GM23338 (cell line): ENCODE measurements at regions not wholly inside any gene's neighbourhood (a gene's known extent, or its start where the extent isn't known, plus 50 kb on each side); places are given as distances from the start of the nearest gene placed in this dataset.

Source experiments
- ATAC-seq: fragments of 200-7000 bp; cut with Tn5 transposase; 3 replicates; pipeline ENCODE4 v1.9.1; 2020
- DNase-seq: peaks from one replicate; pipeline ENCODE4 v3.0.0-alpha.2; 2015; ENCODE audit warnings: low spot score
- H2AFZ ChIP-seq: fragments of 200-600 bp; sonication (generic); 2 replicates; pipeline ENCODE4 v1.8.0; 2016; ENCODE audit warnings: antibody characterized with exemption, mild to moderate bottlenecking, moderate library complexity
- H3F3A ChIP-seq: fragments of 200-600 bp; sonication (generic); replicated peaks from 2 replicates; pipeline ENCODE4 v1.8.0; 2017; ENCODE audit warnings: antibody characterized with exemption, mixed run types, low read depth
- H3K27ac ChIP-seq: fragments of 200-600 bp; sonication (generic); 2 replicates; pipeline ENCODE4 v1.6.1; 2016; ENCODE audit warnings: low read depth
- H3K27me3 ChIP-seq: fragments of 200-600 bp; sonication (generic); 2 replicates; pipeline ENCODE4 v1.8.0; 2016; ENCODE audit warnings: mild to moderate bottlenecking, mixed run types, moderate library complexity; ENCODE audit not compliant: insufficient read depth
- H3K36me3 ChIP-seq: fragments of 200-600 bp; sonication (generic); 2 replicates; pipeline ENCODE4 v1.8.0; 2016; ENCODE audit warnings: mild to moderate bottlenecking; ENCODE audit not compliant: insufficient read depth
- H3K4me1 ChIP-seq: fragments of 200-600 bp; sonication (generic); 2 replicates; pipeline ENCODE4 v1.8.0; 2016; ENCODE audit warnings: mild to moderate bottlenecking, moderate library complexity; ENCODE audit not compliant: insufficient read depth
- H3K4me2 ChIP-seq: fragments of 200-600 bp; sonication (generic); 2 replicates; pipeline ENCODE4 v1.7.1; 2017; ENCODE audit warnings: mixed run types
- H3K4me3 ChIP-seq: fragments of 200-600 bp; sonication (generic); 2 replicates; pipeline ENCODE4 v1.6.1; 2016; ENCODE audit warnings: mixed run types
- H3K79me2 ChIP-seq: fragments of 200-600 bp; sonication (generic); replicated peaks from 2 replicates; pipeline ENCODE4 v1.8.0; 2017; ENCODE audit warnings: mild to moderate bottlenecking; ENCODE audit not compliant: insufficient read depth
- H3K9me2 ChIP-seq: fragments of 200-600 bp; sonication (generic); 2 replicates; pipeline ENCODE4 v1.8.0; 2017; ENCODE audit not compliant: insufficient read depth
- H4K20me1 ChIP-seq: fragments of 200-600 bp; sonication (generic); replicated peaks from 2 replicates; pipeline ENCODE4 v1.8.0; 2017; ENCODE audit warnings: mild to moderate bottlenecking; ENCODE audit not compliant: insufficient read depth
- H3K27ac Mint-ChIP-seq: 2 replicates; pipeline ENCODE4 v1.8.0; 2020; ENCODE audit warnings: inconsistent platforms, mild to moderate bottlenecking, moderate library complexity, mixed read lengths
- H3K27me3 Mint-ChIP-seq: 3 replicates; pipeline ENCODE4 v1.8.0; 2022; ENCODE audit warnings: low read depth, mild to moderate bottlenecking, moderate library complexity, mixed read lengths, inconsistent platforms; ENCODE audit not compliant: insufficient read depth, poor library complexity
- H3K36me3 Mint-ChIP-seq: 3 replicates; pipeline ENCODE4 v1.8.0; 2021; ENCODE audit warnings: low read depth, mild to moderate bottlenecking, inconsistent platforms, moderate library complexity, mixed read lengths
- H3K4me1 Mint-ChIP-seq: 3 replicates; pipeline ENCODE4 v1.8.0; 2020; ENCODE audit warnings: mild to moderate bottlenecking, inconsistent platforms, mixed read lengths
- H3K4me3 Mint-ChIP-seq: 3 replicates; pipeline ENCODE4 v1.8.0; 2021; ENCODE audit warnings: moderate library complexity, mild to moderate bottlenecking, inconsistent platforms, mixed read lengths
- H3K9me3 Mint-ChIP-seq: 3 replicates; pipeline ENCODE4 v1.8.0; 2020; ENCODE audit warnings: moderate library complexity, mild to moderate bottlenecking, inconsistent platforms, mixed read lengths
- CREB1 ChIP-seq: fragments of 250-450 bp; sonication (Bioruptor Pico); IDR thresholded peaks from 2 replicates; pipeline ENCODE4 v1.5.0; 2020; ENCODE audit warnings: low read depth, mild to moderate bottlenecking, moderate library complexity
- CTCF ChIP-seq, 2 experiments: fragments of 200-600 bp in 1 of 2; sonication (generic) in 1 of 2; conservative IDR thresholded peaks; 2 replicates each; pipeline versions ENCODE4 v1.5.1 to v1.6.1; 2016 to 2017; ENCODE audit warnings: antibody characterized with exemption in 2 of 2, low read depth in 2 of 2, mild to moderate bottlenecking in 2 of 2, moderate library complexity in 1 of 2
- ETS1 ChIP-seq: IDR thresholded peaks from 2 replicates; pipeline ENCODE4 v1.6.1; 2016; ENCODE audit warnings: antibody characterized with exemption
- EZH2 ChIP-seq: fragments of 200-600 bp; sonication (generic); IDR thresholded peaks from one replicate; pipeline ENCODE4 v1.8.0; 2017; ENCODE audit warnings: antibody characterized with exemption, mild to moderate bottlenecking, low read depth; ENCODE audit not compliant: unreplicated experiment
- EZH2phosphoT487 ChIP-seq: fragments of 200-600 bp; sonication (generic); IDR thresholded peaks from one replicate; pipeline ENCODE4 v1.8.1; 2018; ENCODE audit warnings: antibody characterized with exemption; ENCODE audit not compliant: unreplicated experiment
- JUNB ChIP-seq: IDR thresholded peaks from one replicate; pipeline ENCODE4 v1.6.1; 2016; ENCODE audit warnings: antibody characterized with exemption; ENCODE audit not compliant: unreplicated experiment
- NANOG ChIP-seq: IDR thresholded peaks from 2 replicates; pipeline ENCODE4 v1.6.1; 2016; ENCODE audit warnings: antibody characterized with exemption, borderline replicate concordance
- POLR2AphosphoS5 ChIP-seq: IDR thresholded peaks from 2 replicates; pipeline ENCODE4 v1.6.1; 2016; ENCODE audit warnings: antibody characterized with exemption, low read depth
- REST ChIP-seq: IDR thresholded peaks from one replicate; pipeline ENCODE4 v1.6.1; 2018; ENCODE audit warnings: antibody characterized with exemption; ENCODE audit not compliant: unreplicated experiment
- STAT1 ChIP-seq: IDR thresholded peaks from one replicate; pipeline ENCODE4 v1.6.1; 2016; ENCODE audit warnings: antibody characterized with exemption; ENCODE audit not compliant: unreplicated experiment
- ZNF114 ChIP-seq: fragments of 250-450 bp; sonication (Bioruptor Pico); IDR thresholded peaks from 2 replicates; pipeline ENCODE4 v1.5.0; 2020; ENCODE audit warnings: mild to moderate bottlenecking, moderate library complexity
- ZNF331 ChIP-seq: fragments of 250-450 bp; sonication (Bioruptor Pico); IDR thresholded peaks from 2 replicates; pipeline ENCODE4 v1.5.0; 2020; ENCODE audit warnings: low read depth, mild to moderate bottlenecking, moderate library complexity
- TF ChIP-seq, protein P1 (sequence below): fragments of 250-450 bp; sonication (Bioruptor Pico); IDR thresholded peaks from 2 replicates; pipeline ENCODE4 v1.5.0; 2020; ENCODE audit warnings: mild to moderate bottlenecking, moderate library complexity

DNA sequence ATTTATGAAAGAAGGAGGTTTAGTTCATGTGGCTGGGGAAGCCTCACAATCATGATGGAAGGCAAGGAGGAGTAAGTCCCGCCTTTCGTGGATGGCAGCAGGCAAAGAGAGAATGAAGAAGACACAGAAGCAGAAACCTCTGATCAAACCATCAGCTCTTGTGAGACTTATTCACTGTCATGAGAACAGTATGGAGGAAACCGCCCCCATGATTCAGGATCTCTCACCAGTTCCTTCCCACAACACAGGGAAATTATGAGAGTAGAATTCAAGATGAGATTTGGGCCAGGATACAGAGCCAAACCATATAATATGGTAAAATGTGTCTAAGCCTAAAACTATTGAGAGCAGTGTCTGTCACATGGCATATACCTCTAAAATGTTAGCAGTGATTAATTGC, 503.8 kb upstream of the CCDC179 start:
- no peaks in the 10 kb centered on the region for H3K36me3 ChIP-seq
- H3K4me3 ChIP-seq, result no peak overlapping the region
- H2AFZ ChIP-seq, result no peak overlapping the region
- Mint-ChIP-seq H3K9me3 (peaks cover 6% of the 10 kb centered on the region; the same call in 2 of the 3 replicates), H3K4me3 (no peak overlapping the region), H3K36me3 (peaks cover 6% of the 10 kb centered on the region; the same call in 2 of the 3 replicates), H3K27me3 (no peaks in the 10 kb centered on the region), H3K27ac (no peak overlapping the region), H3K4me1 (peaks cover 9% of the 10 kb centered on the region; the same call in 2 of the 3 replicates)
- H3K79me2 ChIP-seq, result no peaks in the 10 kb centered on the region
- TF ChIP-seq ETS1, result no peak
- TF ChIP-seq, protein P1, sequence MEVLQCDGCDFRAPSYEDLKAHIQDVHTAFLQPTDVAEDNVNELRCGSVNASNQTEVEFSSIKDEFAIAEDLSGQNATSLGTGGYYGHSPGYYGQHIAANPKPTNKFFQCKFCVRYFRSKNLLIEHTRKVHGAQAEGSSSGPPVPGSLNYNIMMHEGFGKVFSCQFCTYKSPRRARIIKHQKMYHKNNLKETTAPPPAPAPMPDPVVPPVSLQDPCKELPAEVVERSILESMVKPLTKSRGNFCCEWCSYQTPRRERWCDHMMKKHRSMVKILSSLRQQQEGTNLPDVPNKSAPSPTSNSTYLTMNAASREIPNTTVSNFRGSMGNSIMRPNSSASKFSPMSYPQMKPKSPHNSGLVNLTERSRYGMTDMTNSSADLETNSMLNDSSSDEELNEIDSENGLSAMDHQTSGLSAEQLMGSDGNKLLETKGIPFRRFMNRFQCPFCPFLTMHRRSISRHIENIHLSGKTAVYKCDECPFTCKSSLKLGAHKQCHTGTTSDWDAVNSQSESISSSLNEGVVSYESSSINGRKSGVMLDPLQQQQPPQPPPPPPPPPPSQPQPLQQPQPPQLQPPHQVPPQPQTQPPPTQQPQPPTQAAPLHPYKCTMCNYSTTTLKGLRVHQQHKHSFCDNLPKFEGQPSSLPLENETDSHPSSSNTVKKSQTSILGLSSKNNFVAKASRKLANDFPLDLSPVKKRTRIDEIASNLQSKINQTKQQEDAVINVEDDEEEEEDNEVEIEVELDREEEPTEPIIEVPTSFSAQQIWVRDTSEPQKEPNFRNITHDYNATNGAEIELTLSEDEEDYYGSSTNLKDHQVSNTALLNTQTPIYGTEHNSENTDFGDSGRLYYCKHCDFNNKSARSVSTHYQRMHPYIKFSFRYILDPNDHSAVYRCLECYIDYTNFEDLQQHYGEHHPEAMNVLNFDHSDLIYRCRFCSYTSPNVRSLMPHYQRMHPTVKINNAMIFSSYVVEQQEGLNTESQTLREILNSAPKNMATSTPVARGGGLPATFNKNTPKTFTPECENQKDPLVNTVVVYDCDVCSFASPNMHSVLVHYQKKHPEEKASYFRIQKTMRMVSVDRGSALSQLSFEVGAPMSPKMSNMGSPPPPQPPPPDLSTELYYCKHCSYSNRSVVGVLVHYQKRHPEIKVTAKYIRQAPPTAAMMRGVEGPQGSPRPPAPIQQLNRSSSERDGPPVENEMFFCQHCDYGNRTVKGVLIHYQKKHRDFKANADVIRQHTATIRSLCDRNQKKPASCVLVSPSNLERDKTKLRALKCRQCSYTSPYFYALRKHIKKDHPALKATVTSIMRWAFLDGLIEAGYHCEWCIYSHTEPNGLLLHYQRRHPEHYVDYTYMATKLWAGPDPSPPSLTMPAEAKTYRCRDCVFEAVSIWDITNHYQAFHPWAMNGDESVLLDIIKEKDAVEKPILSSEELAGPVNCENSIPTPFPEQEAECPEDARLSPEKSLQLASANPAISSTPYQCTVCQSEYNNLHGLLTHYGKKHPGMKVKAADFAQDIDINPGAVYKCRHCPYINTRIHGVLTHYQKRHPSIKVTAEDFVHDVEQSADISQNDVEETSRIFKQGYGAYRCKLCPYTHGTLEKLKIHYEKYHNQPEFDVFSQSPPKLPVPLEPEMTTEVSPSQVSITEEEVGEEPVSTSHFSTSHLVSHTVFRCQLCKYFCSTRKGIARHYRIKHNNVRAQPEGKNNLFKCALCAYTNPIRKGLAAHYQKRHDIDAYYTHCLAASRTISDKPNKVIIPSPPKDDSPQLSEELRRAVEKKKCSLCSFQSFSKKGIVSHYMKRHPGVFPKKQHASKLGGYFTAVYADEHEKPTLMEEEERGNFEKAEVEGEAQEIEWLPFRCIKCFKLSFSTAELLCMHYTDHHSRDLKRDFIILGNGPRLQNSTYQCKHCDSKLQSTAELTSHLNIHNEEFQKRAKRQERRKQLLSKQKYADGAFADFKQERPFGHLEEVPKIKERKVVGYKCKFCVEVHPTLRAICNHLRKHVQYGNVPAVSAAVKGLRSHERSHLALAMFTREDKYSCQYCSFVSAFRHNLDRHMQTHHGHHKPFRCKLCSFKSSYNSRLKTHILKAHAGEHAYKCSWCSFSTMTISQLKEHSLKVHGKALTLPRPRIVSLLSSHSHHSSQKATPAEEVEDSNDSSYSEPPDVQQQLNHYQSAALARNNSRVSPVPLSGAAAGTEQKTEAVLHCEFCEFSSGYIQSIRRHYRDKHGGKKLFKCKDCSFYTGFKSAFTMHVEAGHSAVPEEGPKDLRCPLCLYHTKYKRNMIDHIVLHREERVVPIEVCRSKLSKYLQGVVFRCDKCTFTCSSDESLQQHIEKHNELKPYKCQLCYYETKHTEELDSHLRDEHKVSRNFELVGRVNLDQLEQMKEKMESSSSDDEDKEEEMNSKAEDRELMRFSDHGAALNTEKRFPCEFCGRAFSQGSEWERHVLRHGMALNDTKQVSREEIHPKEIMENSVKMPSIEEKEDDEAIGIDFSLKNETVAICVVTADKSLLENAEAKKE (CRISPR knock-in tag), result no peak
- no peak for TF ChIP-seq STAT1
- TF ChIP-seq POLR2AphosphoS5, result no peak
- TF ChIP-seq ZNF331 (CRISPR knock-in tag), result no peak
- TF ChIP-seq REST, result no peak
- TF ChIP-seq ZNF114, result no peak
- TF ChIP-seq EZH2, result no peak
- TF ChIP-seq CTCF (conservative IDR thresholded peaks at IDR 0.05; ENCODE audit: low read depth in 2 of 2), result no peak
- no peak for TF ChIP-seq EZH2phosphoT487
- TF ChIP-seq NANOG, result no peak
- no peak for TF ChIP-seq CREB1 (CRISPR knock-in tag)
- TF ChIP-seq JUNB, result no peak
- no peak overlapping the region for H3K27ac ChIP-seq
- H3K9me2 ChIP-seq, result peaks cover 3% of the 10 kb centered on the region; the same call in 1 of the 2 replicates
- H3K27me3 ChIP-seq, result no peaks in the 10 kb centered on the region
- H3K4me1 ChIP-seq, result no peaks in the 10 kb centered on the region
- no peak for ATAC-seq
- no peak for DNase-seq
- H3K4me2 ChIP-seq, result no peak overlapping the region
- H3F3A ChIP-seq, result no peaks in the 10 kb centered on the region
- H4K20me1 ChIP-seq, result no peaks in the 10 kb centered on the region
